SU-DHL-6 (cell line): ENCODE measurements at regions not wholly inside any gene's neighbourhood (a gene's known extent, or its start where the extent isn't known, plus 50 kb on each side); places are given as distances from the start of the nearest gene placed in this dataset.

ENCODE experiments used
- H2AFZ ChIP-seq: fragments of 200-600 bp; sonication (generic); 2 replicates; pipeline ENCODE4 v1.6.1; 2014; ENCODE audit warnings: low read depth, mild to moderate bottlenecking, moderate library complexity, mixed read lengths, antibody characterized with exemption, low read length; ENCODE audit not compliant: severe bottlenecking
- H3F3A ChIP-seq: fragments of 200-600 bp; shearing (Covaris generic); 2 replicates; pipeline ENCODE4 v1.6.0; 2016; ENCODE audit warnings: antibody characterized with exemption, mild to moderate bottlenecking; ENCODE audit not compliant: insufficient read depth
- H3K27ac ChIP-seq: fragments of 200-600 bp; sonication (generic); 2 replicates; pipeline ENCODE4 v1.5.1; 2016; ENCODE audit warnings: low read depth, mild to moderate bottlenecking, low read length, moderate library complexity, mixed read lengths
- H3K27me3 ChIP-seq: fragments of 200-600 bp; sonication (generic), shearing (Covaris generic); 2 replicates; pipeline ENCODE4 v1.6.0; 2014; ENCODE audit warnings: mild to moderate bottlenecking, low read length
- H3K36me3 ChIP-seq: fragments of 200-600 bp; sonication (generic); 2 replicates; pipeline ENCODE4 v1.6.1; 2014; ENCODE audit warnings: mild to moderate bottlenecking, low read length, mixed read lengths
- H3K4me2 ChIP-seq: fragments of 300-600, 200-600 bp; shearing (Covaris generic), sonication (generic); 2 replicates; pipeline ENCODE4 v1.6.0; 2014; ENCODE audit warnings: low read length, low read depth, mild to moderate bottlenecking; ENCODE audit not compliant: poor library complexity, severe bottlenecking
- H3K4me3 ChIP-seq: fragments of 200-600 bp; sonication (generic); 2 replicates; pipeline ENCODE4 v1.5.1; 2014; ENCODE audit warnings: antibody characterized with exemption, low read length, mild to moderate bottlenecking, mixed read lengths; ENCODE audit not compliant: insufficient read depth, poor library complexity, severe bottlenecking
- H3K79me2 ChIP-seq: fragments of 200-600 bp; sonication (generic); 2 replicates; pipeline ENCODE4 v1.6.1; 2014; ENCODE audit warnings: mild to moderate bottlenecking, low read length, moderate library complexity; ENCODE audit not compliant: insufficient read depth
- H3K9ac ChIP-seq: fragments of 200-600 bp; sonication (generic); 2 replicates; pipeline ENCODE4 v1.7.0; 2014; ENCODE audit warnings: mild to moderate bottlenecking, low read length
- H3K9me2 ChIP-seq: fragments of 200-600 bp; sonication (generic); replicated peaks from 2 replicates; pipeline ENCODE4 v1.6.1; 2014; ENCODE audit warnings: low read length; ENCODE audit not compliant: insufficient read depth
- H3K9me3 ChIP-seq: fragments of 200-600 bp; sonication (generic); 2 replicates; pipeline ENCODE4 v1.6.1; 2014; ENCODE audit warnings: low read length, mixed read lengths; ENCODE audit not compliant: insufficient read depth
- H4K20me1 ChIP-seq: fragments of 200-600 bp; sonication (generic); 2 replicates; pipeline ENCODE4 v1.6.1; 2014; ENCODE audit warnings: low read depth, mild to moderate bottlenecking, antibody characterized with exemption, low read length, moderate library complexity, mixed read lengths
- CTCF ChIP-seq: fragments of 200-600 bp; sonication (generic); IDR thresholded peaks from one replicate; pipeline ENCODE4 v1.5.1; 2017; ENCODE audit warnings: antibody characterized with exemption, mild to moderate bottlenecking, low read length, moderate library complexity; ENCODE audit not compliant: insufficient read depth, poor library complexity, severe bottlenecking
- EZH2phosphoT487 ChIP-seq: fragments of 200-600 bp; sonication (generic), shearing (Covaris generic); conservative IDR thresholded peaks from 2 replicates; pipeline ENCODE4 v1.6.1; 2018; ENCODE audit warnings: mild to moderate bottlenecking, antibody characterized with exemption, low read length, moderate library complexity, mixed read lengths

- TF ChIP-seq EZH2phosphoT487 (no peak), CTCF (no peak)
- no peaks in the 10 kb centered on the region for H3K79me2 ChIP-seq
Measured at GRCh38 chr3:28103861-28104260, 137.6 kb upstream of the CMC1 start.

GRCh38 chr3:28104896-28105534 lies 136.4 kb upstream of the CMC1 start:
- H3K9me3 ChIP-seq: no peaks in the 10 kb centered on the region
- no peaks in the 10 kb centered on the region for H3K27me3 ChIP-seq
- no peaks in the 10 kb centered on the region for H3F3A ChIP-seq
- H3K4me2 ChIP-seq: no peak overlapping the region
- H3K79me2 ChIP-seq: no peaks in the 10 kb centered on the region
- H2AFZ ChIP-seq: no peak overlapping the region
- no peak overlapping the region for H3K9ac ChIP-seq
- no peaks in the 10 kb centered on the region for H3K9me2 ChIP-seq
- no peaks in the 10 kb centered on the region for H4K20me1 ChIP-seq
- H3K4me3 ChIP-seq: no peak overlapping the region
- TF ChIP-seq CTCF (no peak), EZH2phosphoT487 (no peak)
- H3K27ac ChIP-seq: no peak overlapping the region
- no peaks in the 10 kb centered on the region for H3K36me3 ChIP-seq

More at GRCh38 chr3:28103861-28104260, 137.6 kb upstream of the CMC1 start:
- Histone ChIP-seq H4K20me1 (no peaks in the 10 kb centered on the region), H3K9me3 (no peaks in the 10 kb centered on the region), H3K36me3 (no peaks in the 10 kb centered on the region), H2AFZ (no peak overlapping the region), H3K27ac (no peak overlapping the region), H3K9me2 (no peaks in the 10 kb centered on the region), H3K9ac (no peak overlapping the region), H3K4me2 (no peak overlapping the region), H3K4me3 (no peak overlapping the region), H3F3A (no peaks in the 10 kb centered on the region), H3K27me3 (no peaks in the 10 kb centered on the region)

GRCh38 chr3:28109829-28110228 lies 131.6 kb upstream of the CMC1 start:
- TF ChIP-seq EZH2phosphoT487 (no peak), CTCF (no peak)
- H3K27ac ChIP-seq: no peak overlapping the region
- no peaks in the 10 kb centered on the region for H3F3A ChIP-seq
- H3K9me2 ChIP-seq: no peaks in the 10 kb centered on the region
- H3K36me3 ChIP-seq: no peaks in the 10 kb centered on the region
- H3K9me3 ChIP-seq: no peaks in the 10 kb centered on the region
- no peaks in the 10 kb centered on the region for H3K79me2 ChIP-seq
- no peaks in the 10 kb centered on the region for H4K20me1 ChIP-seq
- H3K4me2 ChIP-seq: no peak overlapping the region
- no peak overlapping the region for H2AFZ ChIP-seq
- no peak overlapping the region for H3K4me3 ChIP-seq
- no peaks in the 10 kb centered on the region for H3K27me3 ChIP-seq
- no peak overlapping the region for H3K9ac ChIP-seq
